Upper lobe of left lung (tissue), 6 donors: ENCODE measurements at regions not wholly inside any gene's neighbourhood (a gene's known extent, or its start where the extent isn't known, plus 50 kb on each side); places are given as distances from the start of the nearest gene placed in this dataset.

Experiments used
- ATAC-seq, 2 donors: fragments of 200-7000 bp; cut with Tn5 transposase; one replicate each; pipeline ENCODE4 v1.9.1; 2022; ENCODE audit warnings: mild to moderate bottlenecking in 2 of 2, moderate library complexity in 2 of 2; ENCODE audit not compliant: low FRiP score in 2 of 2
- DNase-seq, 2 donors: peaks; one replicate each; pipeline ENCODE4 v3.0.0-alpha.2; 2019 to 2020
- H3K27ac ChIP-seq, 4 donors: fragments of 200-600 bp; sonication (generic); one replicate each; pipeline ENCODE4 v1.5.1; 2016 to 2019
- H3K27me3 ChIP-seq, 4 donors: fragments of 200-600 bp; sonication (generic); one replicate each; pipeline ENCODE4 v1.5.1; 2017 to 2019
- H3K36me3 ChIP-seq, 4 donors: fragments of 200-600 bp; sonication (generic); one replicate each; pipeline ENCODE4 v1.5.1; 2016 to 2019
- H3K4me1 ChIP-seq, 4 donors: fragments of 200-600 bp; sonication (generic); one replicate each; pipeline ENCODE4 v1.5.1; 2018 to 2019
- H3K4me3 ChIP-seq, 4 donors: fragments of 200-600 bp; sonication (generic); one replicate each; pipeline ENCODE4 v1.5.1; 2017 to 2019; ENCODE audit warnings: mild to moderate bottlenecking in 2 of 4, moderate library complexity in 1 of 4
- H3K9me3 ChIP-seq, 4 donors: fragments of 200-600 bp; sonication (generic); one replicate each; pipeline ENCODE4 v1.5.1; 2018 to 2019
- CTCF ChIP-seq, 6 experiments: fragments of 450-650 bp in 4 of 6; fragments of 200-600 bp in 2 of 6; sonication (generic) in 2 of 6; IDR thresholded peaks; one replicate each; pipeline ENCODE4 v1.5.1; 2016 to 2019; ENCODE audit warnings: antibody characterized with exemption in 6 of 6
- EP300 ChIP-seq, 4 donors: sonication (generic); formaldehyde crosslinking; IDR thresholded peaks; one replicate each; pipeline ENCODE4 v1.5.1; 2017; ENCODE audit warnings: antibody characterized with exemption in 4 of 4, control low read depth in 2 of 4
- POLR2A ChIP-seq, 4 donors: fragments of 450-650 bp; IDR thresholded peaks; one replicate each; pipeline ENCODE4 v1.5.1; 2016 to 2017; ENCODE audit warnings: antibody characterized with exemption in 4 of 4, mild to moderate bottlenecking in 2 of 4
- POLR2AphosphoS5 ChIP-seq, 2 donors: sonication (generic); formaldehyde crosslinking; IDR thresholded peaks; one replicate each; pipeline ENCODE4 v1.5.1; 2017; ENCODE audit warnings: antibody characterized with exemption in 2 of 2
- WGBS, 2 donors: methylation state at CpG; one replicate each; pipeline ENCODE4 v1.1.5; 2017 to 2018; 5-methylcytosine and 5-hydroxymethylcytosine counted together
- donor health status: DM: no; HTN: no; CAD: no; lungs with moderate emphysema.
- donor health status: DM: no; HTN: yes; CAD: no; lungs with severe emphysema.

GRCh38 chr5:44542470-44542869 is 153.2 kb upstream of the FGF10 start:
- Histone ChIP-seq H3K27ac (no peak overlapping the region), H3K36me3 (no peaks in the 10 kb centered on the region), H3K9me3 (no peaks in the 10 kb centered on the region), H3K4me1 (no peaks in the 10 kb centered on the region), H3K27me3 (no peaks in the 10 kb centered on the region), H3K4me3 (no peak overlapping the region)
- TF ChIP-seq CTCF (IDR thresholded peaks at IDR 0.05) (no peak), POLR2AphosphoS5 (IDR thresholded peaks at IDR 0.05) (no peak), EP300 (IDR thresholded peaks at IDR 0.05) (no peak), POLR2A (IDR thresholded peaks at IDR 0.05) (no peak)
- WGBS, 2 donors: 87 to 90% methylated on average over 1 of the region's 1 CpG
- DNase-seq: no peak
- ATAC-seq: no peak

GRCh38 chr5:44539602-44539919 is 150.3 kb upstream of the FGF10 start:
- 77 to 97% methylated on average over 3 of the region's 3 CpGs for WGBS, 2 donors
- Histone ChIP-seq H3K27me3 (no peaks in the 10 kb centered on the region), H3K27ac (no peak overlapping the region), H3K9me3 (no peaks in the 10 kb centered on the region), H3K4me3 (no peak overlapping the region), H3K36me3 (no peaks in the 10 kb centered on the region), H3K4me1 (no peaks in the 10 kb centered on the region)
- no peak for DNase-seq
- TF ChIP-seq POLR2AphosphoS5 (IDR thresholded peaks at IDR 0.05) (no peak), CTCF (IDR thresholded peaks at IDR 0.05) (no peak), EP300 (IDR thresholded peaks at IDR 0.05) (no peak), POLR2A (IDR thresholded peaks at IDR 0.05) (no peak)
- ATAC-seq: no peak

- Histone ChIP-seq H3K36me3 (no peaks in the 10 kb centered on the region), H3K4me3 (no peak overlapping the region), H3K4me1 (no peaks in the 10 kb centered on the region), H3K9me3 (no peaks in the 10 kb centered on the region), H3K27me3 (no peaks in the 10 kb centered on the region), H3K27ac (no peak overlapping the region)
- DNase-seq: no peak
- peak in 1 of 2 donors; percentile 78 for ATAC-seq
- no peak for TF ChIP-seq EP300 (IDR thresholded peaks at IDR 0.05)
- TF ChIP-seq POLR2A (IDR thresholded peaks at IDR 0.05): no peak
- no peak for TF ChIP-seq POLR2AphosphoS5 (IDR thresholded peaks at IDR 0.05)
- TF ChIP-seq CTCF (IDR thresholded peaks at IDR 0.05): no peak
- 59 to 60% methylated on average over 9 of the region's 9 CpGs for WGBS, 2 donors
Observed at GRCh38 chr5:44538797-44539601, 149.8 kb upstream of the FGF10 start.

- H3K36me3 ChIP-seq: no peaks in the 10 kb centered on the region
- 44 to 60% methylated on average over 3 of the region's 3 CpGs for WGBS, 2 donors
- ATAC-seq: peak in 1 of 2 donors; percentile 51
- no peaks in the 10 kb centered on the region for H3K9me3 ChIP-seq
- no peak for DNase-seq
- H3K4me3 ChIP-seq: no peak overlapping the region
- no peaks in the 10 kb centered on the region for H3K27me3 ChIP-seq
- TF ChIP-seq CTCF (IDR thresholded peaks at IDR 0.05) (peak in 5 of 6 experiments; percentile 25 to 52 (median 42)), EP300 (IDR thresholded peaks at IDR 0.05) (no peak), POLR2AphosphoS5 (IDR thresholded peaks at IDR 0.05) (no peak), POLR2A (IDR thresholded peaks at IDR 0.05) (no peak)
- H3K4me1 ChIP-seq: no peaks in the 10 kb centered on the region
- H3K27ac ChIP-seq: no peak overlapping the region
Observed at GRCh38 chr5:44536650-44537260, 147.5 kb upstream of the FGF10 start.
